Spleen (tissue), 7 donors: ENCODE measurements at regions not wholly inside any gene's neighbourhood (a gene's known extent, or its start where the extent isn't known, plus 50 kb on each side); places are given as distances from the start of the nearest gene placed in this dataset.

ENCODE experiments used
- CTCF ChIP-seq, 11 experiments: fragments of 200-600 bp in 7 of 11; fragments of 450-650 bp in 4 of 11; sonication (generic) in 4 of 11; IDR thresholded peaks in 8 of 11; conservative IDR thresholded peaks in 3 of 11; 1 replicate in 7 of 11; 2 replicates in 4 of 11; pipeline versions ENCODE4 v1.4.0 to v1.8.0; 2016 to 2021; ENCODE audit warnings: antibody characterized with exemption in 11 of 11, inconsistent platforms in 4 of 11, mild to moderate bottlenecking in 1 of 11
- POLR2AphosphoS5 ChIP-seq, 3 donors: sonication (generic); formaldehyde crosslinking; IDR thresholded peaks; one replicate each; pipeline ENCODE4 v1.5.1; 2017; ENCODE audit warnings: antibody characterized with exemption in 3 of 3
- donor health status: DM: no; HTN: no; CAD: no; lungs with moderate emphysema.
- donor health status: DM: no; HTN: no; CAD: no.
- donor health status: DM: no; HTN: no; CAD: no.

- TF ChIP-seq CTCF (IDR thresholded peaks at IDR 0.05 in 8 of 11, conservative IDR thresholded peaks at IDR 0.05 in 3 of 11) (no peak), POLR2AphosphoS5 (IDR thresholded peaks at IDR 0.05) (peak in 1 of 3 donors; percentile 10)
Measured at GRCh38 chr11:70931430-70931829, 320.9 kb downstream of the SHANK2 start.
